SK-N-SH (cell line): ENCODE measurements at regions not wholly inside any gene's neighbourhood (a gene's known extent, or its start where the extent isn't known, plus 50 kb on each side); places are given as distances from the start of the nearest gene placed in this dataset.
"Not testable (repeated sequence)": the region's sequence is repeated elsewhere in the genome, so short reads cannot be mapped to it uniquely, and the experiment has no call there.

Experiments used
- CTCF ChIA-PET: fragments of 300-600, 350-600 bp; formaldehyde crosslinking; extraction: SDS; loops from one replicate; lab custom pipeline; 2021; lab: Yijun Ruan, JAX
- POLR2A ChIA-PET: fragments of 350-600 bp; sonication (Branson Sonifier 250); formaldehyde crosslinking; extraction: SDS; loops from one replicate; lab custom pipeline; 2020; ENCODE audit warnings: antibody characterized with exemption, inconsistent platforms; lab: Yijun Ruan, JAX
- DNase-seq: peaks from one replicate; pipeline ENCODE4 v3.0.0; 2012
- H2AFZ ChIP-seq: fragments of 200-600 bp; sonication (generic); 2 replicates; pipeline ENCODE4 v1.8.1; 2016; ENCODE audit warnings: antibody characterized with exemption, mild to moderate bottlenecking, low read depth
- H3F3A ChIP-seq: fragments of 200-600 bp; sonication (generic); replicated peaks from 2 replicates; pipeline ENCODE3; 2016; ENCODE audit warnings: antibody characterized with exemption, mild to moderate bottlenecking; ENCODE audit not compliant: insufficient read depth
- H3K27ac ChIP-seq, 2 experiments: fragments of 200-500 bp in 1 of 2; fragments of 200-600 bp in 1 of 2; sonication (Bioruptor generic) in 1 of 2; sonication (generic), shearing (Covaris generic) in 1 of 2; 2 replicates each; pipeline versions ENCODE4 v1.5.1 to v1.6.1; 2014 to 2016; ENCODE audit warnings: low read depth in 2 of 2, inconsistent platforms in 1 of 2, low read length in 1 of 2, mild to moderate bottlenecking in 1 of 2, mixed read lengths in 1 of 2
- H3K27me3 ChIP-seq: fragments of 200-600 bp; sonication (generic), shearing (Covaris generic); 2 replicates; pipeline ENCODE4 v1.6.1; 2016; ENCODE audit warnings: mixed run types; ENCODE audit not compliant: insufficient read depth
- H3K36me3 ChIP-seq, 2 experiments: fragments of 200-500 bp in 1 of 2; fragments of 200-600 bp in 1 of 2; sonication (Bioruptor generic) in 1 of 2; sonication (generic) in 1 of 2; replicated peaks in 1 of 2; 2 replicates each; pipeline versions ENCODE3 to v1.5.1; 2014 to 2016; ENCODE audit warnings: low read length in 1 of 2, mild to moderate bottlenecking in 1 of 2; ENCODE audit not compliant: insufficient read depth in 2 of 2, control insufficient read depth in 1 of 2
- H3K4me1 ChIP-seq, 2 experiments: fragments of 200-500 bp in 1 of 2; fragments of 200-600 bp in 1 of 2; sonication (Bioruptor generic) in 1 of 2; sonication (generic), shearing (Covaris generic) in 1 of 2; 2 replicates each; pipeline versions ENCODE4 v1.5.1 to v1.6.1; 2014 to 2016; ENCODE audit warnings: low read depth in 1 of 2, low read length in 1 of 2, mixed run types in 1 of 2; ENCODE audit not compliant: insufficient read depth in 2 of 2, control insufficient read depth in 1 of 2
- H3K4me2 ChIP-seq: fragments of 200-600 bp; sonication (generic), shearing (Covaris generic); 2 replicates; pipeline ENCODE4 v1.6.1; 2017; ENCODE audit warnings: mixed run types
- H3K4me3 ChIP-seq, 2 experiments: fragments of 200-500 bp in 1 of 2; fragments of 200-600 bp in 1 of 2; sonication (Bioruptor generic) in 1 of 2; sonication (generic), shearing (Covaris generic) in 1 of 2; 2 replicates each; pipeline versions ENCODE4 v1.5.1 to v1.8.1; 2014 to 2016; ENCODE audit warnings: low read depth in 2 of 2, inconsistent platforms in 1 of 2, low read length in 1 of 2, mild to moderate bottlenecking in 1 of 2, mixed read lengths in 1 of 2, moderate library complexity in 1 of 2
- H3K79me2 ChIP-seq: fragments of 200-600 bp; sonication (generic); 2 replicates; pipeline ENCODE4 v1.8.1; 2017; ENCODE audit warnings: mild to moderate bottlenecking; ENCODE audit not compliant: insufficient read depth
- H3K9ac ChIP-seq: fragments of 200-600 bp; sonication (generic); 2 replicates; pipeline ENCODE4 v1.6.1; 2017; ENCODE audit warnings: mixed run types
- H3K9me2 ChIP-seq: fragments of 200-600 bp; sonication (generic); 2 replicates; pipeline ENCODE4 v1.6.1; 2017; ENCODE audit warnings: mixed run types
- H3K9me3 ChIP-seq: fragments of 200-600 bp; sonication (generic); 2 replicates; pipeline ENCODE4 v1.6.1; 2017; ENCODE audit warnings: mixed run types, mild to moderate bottlenecking, moderate library complexity
- H4K20me1 ChIP-seq: fragments of 200-600 bp; sonication (generic); 2 replicates; pipeline ENCODE4 v1.6.1; 2017; ENCODE audit warnings: mild to moderate bottlenecking, mixed run types; ENCODE audit not compliant: insufficient read depth
- CHD2 ChIP-seq: fragments of 150-350 bp; IDR thresholded peaks from 2 replicates; pipeline ENCODE4 v1.6.1; 2018; ENCODE audit warnings: low read length; ENCODE audit not compliant: partially characterized antibody
- FOXJ3 ChIP-seq: sonication (generic); formaldehyde crosslinking; IDR thresholded peaks from 2 replicates; pipeline ENCODE4 v1.5.1; 2020; ENCODE audit warnings: mild to moderate bottlenecking, missing genetic modification reagents
- FOXM1 ChIP-seq: IDR thresholded peaks from 2 replicates; pipeline ENCODE4 v1.4.0; 2012; ENCODE audit warnings: low read depth, mild to moderate bottlenecking
- GATA2 ChIP-seq: sonication (generic); formaldehyde crosslinking; IDR thresholded peaks from 2 replicates; pipeline ENCODE4 v1.5.0; 2020; ENCODE audit warnings: mild to moderate bottlenecking, missing genetic modification reagents
- JUND ChIP-seq: IDR thresholded peaks from 2 replicates; pipeline ENCODE4 v1.4.0; 2012
- MXI1 ChIP-seq: IDR thresholded peaks from 2 replicates; pipeline ENCODE4 v1.6.1; 2012; ENCODE audit warnings: mild to moderate bottlenecking, low read depth, low read length, improper control_type of control experiment
- SIN3A ChIP-seq: IDR thresholded peaks from 2 replicates; pipeline ENCODE4 v1.6.1; 2012; ENCODE audit warnings: low read depth, mild to moderate bottlenecking, low read length, moderate library complexity, borderline replicate concordance
- SMC3 ChIP-seq: IDR thresholded peaks from 2 replicates; pipeline ENCODE4 v1.6.1; 2012; ENCODE audit warnings: low read depth, low read length, improper control_type of control experiment
- TCF12 ChIP-seq: IDR thresholded peaks from 2 replicates; pipeline ENCODE4 v1.4.0; 2012
- YY1 ChIP-seq: IDR thresholded peaks from 2 replicates; pipeline ENCODE4 v1.4.0; 2012; ENCODE audit warnings: low read depth, mild to moderate bottlenecking
- ZBTB33 ChIP-seq: IDR thresholded peaks from 2 replicates; pipeline ENCODE4 v1.4.0; 2012; ENCODE audit warnings: low read depth, borderline replicate concordance
- WGBS: methylation state at CpG from one replicate; pipeline ENCODE4 v1.1.6; 2017; ENCODE audit warnings: low lambda C conversion rate; 5-methylcytosine and 5-hydroxymethylcytosine counted together
- TF ChIP-seq, protein P1 (sequence below): fragments of 150-350 bp; IDR thresholded peaks from 2 replicates; pipeline ENCODE4 v1.6.1; 2016; ENCODE audit warnings: mild to moderate bottlenecking, low read depth, low read length
- TF ChIP-seq, protein P2 (sequence below): IDR thresholded peaks from 2 replicates; pipeline ENCODE4 v1.4.0; 2012; ENCODE audit warnings: low read depth
- TF ChIP-seq, protein P3 (sequence below): IDR thresholded peaks from 2 replicates; pipeline ENCODE4 v1.6.1; 2012; ENCODE audit warnings: mild to moderate bottlenecking, low read depth, low read length, moderate library complexity

DNA sequence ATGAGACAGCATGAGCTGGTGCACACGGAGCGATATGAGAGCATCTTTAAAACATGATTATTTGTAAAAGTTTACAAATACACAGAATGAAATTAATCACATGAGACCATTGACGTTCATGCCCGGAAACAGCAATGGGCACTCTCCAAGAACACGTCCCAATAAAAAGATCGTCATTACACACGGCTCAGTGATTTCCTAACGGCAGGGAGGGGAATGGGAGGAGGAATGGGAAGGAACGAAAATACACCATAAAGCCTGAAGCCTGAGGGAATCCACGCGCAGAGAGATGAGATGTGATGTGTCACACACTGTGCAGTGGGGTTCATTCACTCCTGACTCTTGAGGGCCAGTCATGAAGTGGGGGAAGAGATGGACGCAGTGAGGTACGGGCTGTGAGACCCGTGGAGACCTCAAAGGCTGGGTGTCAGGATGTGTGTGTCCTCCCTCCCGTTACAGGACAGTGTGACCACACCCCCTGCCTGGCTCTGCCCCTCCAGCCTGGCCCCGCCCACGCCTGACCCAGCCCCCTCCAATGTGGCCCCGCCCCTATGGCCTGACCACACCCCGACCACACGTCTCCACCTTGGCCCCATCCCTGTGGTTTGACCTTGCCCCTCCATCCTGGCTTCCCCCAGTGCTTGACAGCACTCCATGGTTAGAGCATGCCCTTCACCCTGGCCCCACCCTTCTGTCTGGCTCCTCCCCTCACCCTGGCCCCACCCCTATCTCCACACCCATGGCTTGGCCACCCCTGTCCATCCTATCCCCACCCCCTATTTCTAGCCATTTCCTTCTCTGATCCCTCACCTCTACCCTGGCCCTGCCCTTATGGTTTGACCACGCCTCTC lies 270.5 kb upstream of the SFSWAP start:
- H3K27ac ChIP-seq, H3K79me2 ChIP-seq, H3K9ac ChIP-seq, H3K4me3 ChIP-seq, H3F3A ChIP-seq, H2AFZ ChIP-seq, H3K36me3 ChIP-seq, H4K20me1 ChIP-seq, POLR2A ChIA-PET, DNase-seq, H3K4me2 ChIP-seq, H3K27me3 ChIP-seq, CTCF ChIA-PET, H3K9me2 ChIP-seq, H3K9me3 ChIP-seq: not testable (repeated sequence)
- WGBS: 63% methylated on average over 7 of the region's 21 CpGs
- peaks cover 0 to 27% of the 10 kb centered on the region in 2 experiments; a peak in 1 of 4 replicates for H3K4me1 ChIP-seq

DNA sequence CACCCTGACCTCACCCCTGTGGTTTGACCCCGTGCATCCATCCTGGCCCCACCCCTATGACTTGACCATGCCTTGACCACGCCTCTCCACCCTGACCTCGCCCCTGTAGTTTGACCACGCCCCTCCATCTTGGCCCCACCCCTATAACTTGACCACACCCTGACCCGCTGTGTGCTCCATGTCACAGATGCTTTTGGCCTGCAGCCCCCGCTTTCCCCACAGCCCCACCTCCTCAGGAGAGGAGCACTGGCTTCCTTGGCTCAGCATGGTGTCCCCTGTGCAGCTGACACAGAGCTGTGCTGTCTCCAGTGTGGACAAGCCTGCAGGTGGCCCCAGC lies 269.9 kb upstream of the SFSWAP start:
- Histone ChIP-seq H3K9me3 (no peaks in the 10 kb centered on the region), H3K27me3 (no peaks in the 10 kb centered on the region), H4K20me1 (no peaks in the 10 kb centered on the region), H3K9me2 (no peaks in the 10 kb centered on the region), H3K36me3 (no peaks in the 10 kb centered on the region), H3K27ac (no peak overlapping the region), H3K4me1 (peaks cover 0 to 31% of the 10 kb centered on the region in 2 experiments; a peak in 1 of 4 replicates), H3F3A (no peaks in the 10 kb centered on the region), H3K79me2 (no peaks in the 10 kb centered on the region), H3K4me2 (no peak overlapping the region), H3K9ac (no peak overlapping the region), H3K4me3 (no peak overlapping the region), H2AFZ (no peak overlapping the region)
- ChIA-PET POLR2A (no interaction called here), CTCF (no interaction called here)
- TF ChIP-seq SIN3A: no peak
- no peak for TF ChIP-seq GATA2 (CRISPR knock-in tag)
- TF ChIP-seq SMC3: no peak
- TF ChIP-seq JUND: no peak
- no peak for TF ChIP-seq CHD2
- no peak for TF ChIP-seq MXI1
- no peak for TF ChIP-seq YY1
- TF ChIP-seq, protein P1, sequence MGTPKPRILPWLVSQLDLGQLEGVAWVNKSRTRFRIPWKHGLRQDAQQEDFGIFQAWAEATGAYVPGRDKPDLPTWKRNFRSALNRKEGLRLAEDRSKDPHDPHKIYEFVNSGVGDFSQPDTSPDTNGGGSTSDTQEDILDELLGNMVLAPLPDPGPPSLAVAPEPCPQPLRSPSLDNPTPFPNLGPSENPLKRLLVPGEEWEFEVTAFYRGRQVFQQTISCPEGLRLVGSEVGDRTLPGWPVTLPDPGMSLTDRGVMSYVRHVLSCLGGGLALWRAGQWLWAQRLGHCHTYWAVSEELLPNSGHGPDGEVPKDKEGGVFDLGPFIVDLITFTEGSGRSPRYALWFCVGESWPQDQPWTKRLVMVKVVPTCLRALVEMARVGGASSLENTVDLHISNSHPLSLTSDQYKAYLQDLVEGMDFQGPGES: no peak
- WGBS: 53% methylated on average over 6 of the region's 6 CpGs
- no peak for DNase-seq

DNA sequence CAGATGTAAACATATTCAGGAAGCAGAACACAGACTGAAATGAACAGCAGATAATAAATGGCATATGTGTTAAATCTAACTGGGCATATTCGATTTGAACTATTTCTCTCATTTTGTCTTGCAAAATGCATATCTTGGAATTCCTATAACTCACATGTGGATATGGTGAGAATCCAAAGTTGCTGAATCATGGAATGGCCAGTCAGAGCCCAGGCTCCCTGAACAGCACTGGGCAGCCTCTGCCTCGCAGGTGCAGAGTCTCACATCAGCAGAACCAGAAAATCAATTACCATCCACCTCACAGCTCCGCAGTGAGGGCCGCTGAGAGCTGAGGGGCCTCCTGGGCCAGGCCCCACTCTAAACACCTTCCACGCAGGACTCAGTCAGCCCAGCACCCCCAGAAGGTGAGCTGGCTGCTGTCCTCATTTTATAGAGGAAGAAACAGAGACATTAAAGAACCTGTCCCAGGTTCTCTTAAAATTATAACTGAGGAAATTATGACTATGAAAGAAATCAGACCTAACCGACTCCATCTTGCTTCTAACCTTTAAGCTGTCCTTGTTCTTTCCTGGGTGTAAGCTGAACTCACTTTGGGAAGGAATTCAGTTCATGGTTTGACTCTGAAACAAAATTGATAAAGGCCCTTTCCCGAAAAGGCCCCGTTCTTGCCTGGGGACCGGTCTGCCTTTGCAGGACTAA lies 269.1 kb upstream of the SFSWAP start:
- WGBS: 45% methylated on average over 8 of the region's 9 CpGs
- no peaks in the 10 kb centered on the region for H3K36me3 ChIP-seq
- no peaks in the 10 kb centered on the region for H3K79me2 ChIP-seq
- no peak overlapping the region for H3K9ac ChIP-seq
- no peaks in the 10 kb centered on the region for H4K20me1 ChIP-seq
- H3K4me3 ChIP-seq: no peak overlapping the region
- H3K27ac ChIP-seq: no peak overlapping the region
- peaks cover 0 to 36% of the 10 kb centered on the region in 2 experiments; a peak in 1 of 4 replicates for H3K4me1 ChIP-seq
- no peak overlapping the region for H2AFZ ChIP-seq
- H3K9me3 ChIP-seq: no peaks in the 10 kb centered on the region
- no peaks in the 10 kb centered on the region for H3K27me3 ChIP-seq
- DNase-seq: no peak
- no peak overlapping the region for H3K4me2 ChIP-seq
- no peaks in the 10 kb centered on the region for H3F3A ChIP-seq
- ChIA-PET POLR2A (no interaction called here), CTCF (interaction anchor here (0.8 to 1.2 kb wide), 3 partner anchors 13 to 338 kb away, joined by 3 to 4 read pairs (median 4); no protein-coding TSS in a partner anchor)
- H3K9me2 ChIP-seq: no peaks in the 10 kb centered on the region
- TF ChIP-seq, protein P2, sequence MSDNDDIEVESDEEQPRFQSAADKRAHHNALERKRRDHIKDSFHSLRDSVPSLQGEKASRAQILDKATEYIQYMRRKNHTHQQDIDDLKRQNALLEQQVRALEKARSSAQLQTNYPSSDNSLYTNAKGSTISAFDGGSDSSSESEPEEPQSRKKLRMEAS: no peak
- TF ChIP-seq FOXM1 (no peak), SMC3 (no peak), TCF12 (no peak), ZBTB33 (no peak), FOXJ3 (no peak)
- TF ChIP-seq, protein P3, sequence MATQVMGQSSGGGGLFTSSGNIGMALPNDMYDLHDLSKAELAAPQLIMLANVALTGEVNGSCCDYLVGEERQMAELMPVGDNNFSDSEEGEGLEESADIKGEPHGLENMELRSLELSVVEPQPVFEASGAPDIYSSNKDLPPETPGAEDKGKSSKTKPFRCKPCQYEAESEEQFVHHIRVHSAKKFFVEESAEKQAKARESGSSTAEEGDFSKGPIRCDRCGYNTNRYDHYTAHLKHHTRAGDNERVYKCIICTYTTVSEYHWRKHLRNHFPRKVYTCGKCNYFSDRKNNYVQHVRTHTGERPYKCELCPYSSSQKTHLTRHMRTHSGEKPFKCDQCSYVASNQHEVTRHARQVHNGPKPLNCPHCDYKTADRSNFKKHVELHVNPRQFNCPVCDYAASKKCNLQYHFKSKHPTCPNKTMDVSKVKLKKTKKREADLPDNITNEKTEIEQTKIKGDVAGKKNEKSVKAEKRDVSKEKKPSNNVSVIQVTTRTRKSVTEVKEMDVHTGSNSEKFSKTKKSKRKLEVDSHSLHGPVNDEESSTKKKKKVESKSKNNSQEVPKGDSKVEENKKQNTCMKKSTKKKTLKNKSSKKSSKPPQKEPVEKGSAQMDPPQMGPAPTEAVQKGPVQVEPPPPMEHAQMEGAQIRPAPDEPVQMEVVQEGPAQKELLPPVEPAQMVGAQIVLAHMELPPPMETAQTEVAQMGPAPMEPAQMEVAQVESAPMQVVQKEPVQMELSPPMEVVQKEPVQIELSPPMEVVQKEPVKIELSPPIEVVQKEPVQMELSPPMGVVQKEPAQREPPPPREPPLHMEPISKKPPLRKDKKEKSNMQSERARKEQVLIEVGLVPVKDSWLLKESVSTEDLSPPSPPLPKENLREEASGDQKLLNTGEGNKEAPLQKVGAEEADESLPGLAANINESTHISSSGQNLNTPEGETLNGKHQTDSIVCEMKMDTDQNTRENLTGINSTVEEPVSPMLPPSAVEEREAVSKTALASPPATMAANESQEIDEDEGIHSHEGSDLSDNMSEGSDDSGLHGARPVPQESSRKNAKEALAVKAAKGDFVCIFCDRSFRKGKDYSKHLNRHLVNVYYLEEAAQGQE: no peak
